Transverse colon (tissue), 4 donors: ENCODE measurements at regions not wholly inside any gene's neighbourhood (a gene's known extent, or its start where the extent isn't known, plus 50 kb on each side); places are given as distances from the start of the nearest gene placed in this dataset.

Experiments
- DNase-seq: peaks from one replicate; pipeline ENCODE4 v3.0.0-alpha.2; 2019
- H3K27ac ChIP-seq, 4 donors: fragments of 200-600 bp; sonication (generic); 2 replicates each; pipeline ENCODE4 v1.5.1; 2016 to 2018; ENCODE audit warnings: inconsistent platforms in 4 of 4
- H3K27me3 ChIP-seq: fragments of 200-600 bp; sonication (generic); 2 replicates; pipeline ENCODE4 v1.5.1; 2017; ENCODE audit warnings: inconsistent platforms
- H3K36me3 ChIP-seq, 4 donors: fragments of 200-600 bp; sonication (generic); 2 replicates each; pipeline ENCODE4 v1.5.1; 2017 to 2019; ENCODE audit warnings: inconsistent platforms in 4 of 4
- H3K4me1 ChIP-seq, 4 donors: fragments of 200-600 bp; sonication (generic); 2 replicates each; pipeline ENCODE4 v1.5.1; 2017 to 2020; ENCODE audit warnings: inconsistent platforms in 4 of 4
- H3K4me3 ChIP-seq, 4 donors: fragments of 200-600 bp; sonication (generic); 1 replicate in 1 of 4; 2 replicates in 3 of 4; pipeline versions ENCODE4 v1.5.1 to v1.6.1; 2017 to 2019; ENCODE audit warnings: inconsistent platforms in 4 of 4
- H3K9me3 ChIP-seq, 2 donors: fragments of 200-600 bp; sonication (generic); 2 replicates each; pipeline ENCODE4 v1.5.1; 2017 to 2019; ENCODE audit warnings: inconsistent platforms in 2 of 2
- EP300 ChIP-seq: sonication (generic); formaldehyde crosslinking; IDR thresholded peaks from one replicate; pipeline ENCODE4 v1.6.1; 2017; ENCODE audit warnings: antibody characterized with exemption, low read depth
- POLR2A ChIP-seq: fragments of 450-650 bp; IDR thresholded peaks from one replicate; pipeline ENCODE4 v1.6.1; 2016; ENCODE audit warnings: antibody characterized with exemption, mild to moderate bottlenecking, moderate library complexity
- POLR2AphosphoS5 ChIP-seq, 3 donors: sonication (generic); formaldehyde crosslinking; IDR thresholded peaks; one replicate each; pipeline ENCODE4 v1.6.1; 2016; ENCODE audit warnings: antibody characterized with exemption in 3 of 3
- WGBS, 2 donors: methylation state at CpG; one replicate each; pipeline ENCODE4 v1.1.5; 2018; ENCODE audit warnings: low coverage in 1 of 2; 5-methylcytosine and 5-hydroxymethylcytosine counted together
- in situ Hi-C, 4 donors: fragments of 200-750 bp; cut with MboI; loops; one replicate each; pipeline versions ENCODE4 v1.15.0 to v1.15.1; 2017; ENCODE audit warnings: low sequenced_read_pairs in 3 of 4, low pct_ligation_motif_present in 1 of 4, low pct_unique_long_range_greater_than_20kb in 1 of 4
- intact Hi-C: fragments of 100-400 bp; cut with DNase I; formaldehyde crosslinking; loops from one replicate; pipeline ENCODE4 v1.15.1; 2023; ENCODE audit warnings: low total_unique reads
- TF ChIP-seq, protein P1 (sequence below), 5 experiments: fragments of 200-600 bp in 3 of 5; fragments of 450-650 bp in 2 of 5; sonication (generic) in 3 of 5; IDR thresholded peaks; 1 replicate in 2 of 5; 2 replicates in 3 of 5; pipeline ENCODE4 v1.5.1; 2016 to 2017; ENCODE audit warnings: antibody characterized with exemption in 5 of 5, inconsistent platforms in 3 of 5, mild to moderate bottlenecking in 2 of 5, moderate library complexity in 1 of 5

DNA sequence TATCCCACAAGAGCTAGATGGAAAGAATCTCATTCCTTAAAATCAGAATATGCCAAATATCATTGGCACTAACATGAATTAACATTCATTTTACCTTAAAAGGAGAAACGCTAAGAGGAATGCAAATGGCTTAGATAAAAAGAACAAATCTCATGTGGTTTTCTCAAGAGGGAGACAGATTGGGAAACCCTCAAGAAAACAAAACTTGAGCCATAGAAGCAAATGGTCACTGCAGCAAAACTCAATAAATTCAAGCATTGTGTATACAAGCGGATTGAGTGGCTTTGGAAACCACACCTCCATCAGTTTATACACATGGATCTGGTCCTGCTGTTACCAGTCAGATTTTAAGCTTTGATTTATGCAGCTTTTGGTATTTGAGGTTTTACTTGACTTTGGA, 1331.8 kb upstream of the ZEB2 start:
- Histone ChIP-seq H3K27me3 (no peaks in the 10 kb centered on the region), H3K4me3 (no peak overlapping the region), H3K36me3 (no peaks in the 10 kb centered on the region), H3K9me3 (no peaks in the 10 kb centered on the region), H3K4me1 (no peaks in the 10 kb centered on the region), H3K27ac (peak overlapping the region in 2 of 4 donors; percentile 22 to 28)
- in situ Hi-C loops (no loop called here), intact Hi-C loops (no loop called here)
- 67 to 76% methylated on average over 2 of the region's 2 CpGs for WGBS, 2 donors
- no peak for TF ChIP-seq EP300
- peak in 1 of 3 donors; percentile 61 for TF ChIP-seq POLR2AphosphoS5 (IDR thresholded peaks at IDR 0.05)
- no peak for DNase-seq

DNA sequence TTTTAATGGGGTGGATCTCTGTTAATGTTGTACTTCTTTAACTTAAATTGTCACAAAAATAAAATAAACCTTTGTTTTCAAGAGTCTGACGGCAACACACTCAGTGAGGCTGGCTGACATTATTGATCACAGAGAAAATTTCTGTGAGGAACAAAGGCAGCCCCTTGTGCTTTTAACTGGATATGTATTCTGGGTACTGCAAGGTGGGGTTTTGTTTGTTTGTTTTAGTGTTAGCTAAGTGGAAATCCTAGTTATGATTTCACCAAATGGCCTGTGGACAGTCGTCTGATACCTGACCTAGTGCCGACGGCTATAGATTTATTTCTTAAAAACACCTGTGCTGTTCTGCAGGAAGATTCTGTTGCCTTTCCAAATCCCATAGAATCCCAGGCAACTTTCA, 1329.5 kb upstream of the ZEB2 start:
- in situ Hi-C loops, result no loop called here
- WGBS, 2 donors, result 67 to 78% methylated on average over 1 to 4 of the region's 4 CpGs

DNA sequence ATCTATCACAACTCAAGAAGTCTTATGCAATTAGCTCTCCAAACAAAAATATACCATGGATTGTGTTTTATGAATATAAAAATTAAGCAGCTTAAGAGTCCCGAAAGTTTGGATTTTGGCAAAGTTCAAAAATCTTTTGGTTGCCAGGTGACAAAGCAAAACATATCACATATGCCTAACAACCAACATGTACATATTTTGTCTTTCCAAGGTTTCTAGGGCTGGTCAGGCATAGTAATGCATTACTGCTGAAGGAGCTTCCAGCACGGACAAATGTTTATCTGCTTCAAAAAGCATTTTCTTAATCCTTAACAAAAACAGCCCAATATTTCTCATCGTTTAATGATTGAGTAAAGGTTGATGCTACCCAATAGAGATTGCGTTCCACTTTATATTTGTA, 1327.1 kb upstream of the ZEB2 start:
- no peaks in the 10 kb centered on the region for H3K4me1 ChIP-seq
- in situ Hi-C loops (no loop called here), intact Hi-C loops (no loop called here)
- peak overlapping the region in 2 of 4 donors; percentile 1 to 31 for H3K27ac ChIP-seq
- TF ChIP-seq EP300, result no peak
- TF ChIP-seq POLR2A, result no peak
- TF ChIP-seq, protein P1, sequence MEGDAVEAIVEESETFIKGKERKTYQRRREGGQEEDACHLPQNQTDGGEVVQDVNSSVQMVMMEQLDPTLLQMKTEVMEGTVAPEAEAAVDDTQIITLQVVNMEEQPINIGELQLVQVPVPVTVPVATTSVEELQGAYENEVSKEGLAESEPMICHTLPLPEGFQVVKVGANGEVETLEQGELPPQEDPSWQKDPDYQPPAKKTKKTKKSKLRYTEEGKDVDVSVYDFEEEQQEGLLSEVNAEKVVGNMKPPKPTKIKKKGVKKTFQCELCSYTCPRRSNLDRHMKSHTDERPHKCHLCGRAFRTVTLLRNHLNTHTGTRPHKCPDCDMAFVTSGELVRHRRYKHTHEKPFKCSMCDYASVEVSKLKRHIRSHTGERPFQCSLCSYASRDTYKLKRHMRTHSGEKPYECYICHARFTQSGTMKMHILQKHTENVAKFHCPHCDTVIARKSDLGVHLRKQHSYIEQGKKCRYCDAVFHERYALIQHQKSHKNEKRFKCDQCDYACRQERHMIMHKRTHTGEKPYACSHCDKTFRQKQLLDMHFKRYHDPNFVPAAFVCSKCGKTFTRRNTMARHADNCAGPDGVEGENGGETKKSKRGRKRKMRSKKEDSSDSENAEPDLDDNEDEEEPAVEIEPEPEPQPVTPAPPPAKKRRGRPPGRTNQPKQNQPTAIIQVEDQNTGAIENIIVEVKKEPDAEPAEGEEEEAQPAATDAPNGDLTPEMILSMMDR (IDR thresholded peaks at IDR 0.05), result no peak
- no peak for TF ChIP-seq POLR2AphosphoS5 (IDR thresholded peaks at IDR 0.05)
- H3K9me3 ChIP-seq, result no peaks in the 10 kb centered on the region
- no peaks in the 10 kb centered on the region for H3K36me3 ChIP-seq
- no peak for DNase-seq
- no peaks in the 10 kb centered on the region for H3K27me3 ChIP-seq
- 65 to 69% methylated on average over 4 of the region's 4 CpGs for WGBS, 2 donors
- H3K4me3 ChIP-seq, result no peak overlapping the region

More for the DNA sequence above, 1329.5 kb upstream of the ZEB2 start:
- H3K27ac ChIP-seq, result peak overlapping the region in 1 of 4 donors; percentile 27
- no peaks in the 10 kb centered on the region for H3K4me1 ChIP-seq
- no peak overlapping the region for H3K4me3 ChIP-seq
- no peaks in the 10 kb centered on the region for H3K9me3 ChIP-seq
- no peaks in the 10 kb centered on the region for H3K27me3 ChIP-seq
- DNase-seq, result no peak
- no peaks in the 10 kb centered on the region for H3K36me3 ChIP-seq
- intact Hi-C loops, result no loop called here
- TF ChIP-seq POLR2AphosphoS5 (IDR thresholded peaks at IDR 0.05) (no peak), EP300 (no peak), POLR2A (no peak)
- TF ChIP-seq, protein P1 (IDR thresholded peaks at IDR 0.05), result no peak

DNA sequence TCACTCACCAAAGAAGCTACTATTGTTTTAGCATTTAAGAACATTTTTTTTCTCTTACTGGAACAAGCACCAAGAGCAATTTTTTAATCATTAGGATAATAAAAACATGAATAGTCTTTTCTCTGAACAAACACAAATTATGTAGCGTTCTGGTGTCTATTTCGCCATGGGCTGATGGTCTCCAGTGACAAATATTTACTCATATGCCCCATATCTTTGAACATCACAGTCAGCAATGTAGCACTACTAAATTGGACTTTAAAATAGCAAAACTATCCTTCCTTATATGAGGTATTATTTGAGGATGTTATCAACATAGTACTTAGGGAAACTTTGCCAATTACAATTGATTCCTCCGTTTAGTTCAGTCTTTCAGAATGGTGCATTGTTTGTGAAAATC, 1326.0 kb upstream of the ZEB2 start:
- H3K27me3 ChIP-seq, result no peaks in the 10 kb centered on the region
- H3K4me1 ChIP-seq, result no peaks in the 10 kb centered on the region
- no peaks in the 10 kb centered on the region for H3K36me3 ChIP-seq
- 71 to 79% methylated on average over 3 of the region's 3 CpGs for WGBS, 2 donors
- in situ Hi-C loops, result no loop called here
- H3K27ac ChIP-seq, result peak overlapping the region in 1 of 4 donors; percentile 1
- intact Hi-C loops, result no loop called here
- TF ChIP-seq POLR2AphosphoS5 (IDR thresholded peaks at IDR 0.05) (no peak), POLR2A (no peak), EP300 (no peak)
- TF ChIP-seq, protein P1 (IDR thresholded peaks at IDR 0.05), result no peak
- DNase-seq, result no peak
- no peaks in the 10 kb centered on the region for H3K9me3 ChIP-seq
- no peak overlapping the region for H3K4me3 ChIP-seq

DNA sequence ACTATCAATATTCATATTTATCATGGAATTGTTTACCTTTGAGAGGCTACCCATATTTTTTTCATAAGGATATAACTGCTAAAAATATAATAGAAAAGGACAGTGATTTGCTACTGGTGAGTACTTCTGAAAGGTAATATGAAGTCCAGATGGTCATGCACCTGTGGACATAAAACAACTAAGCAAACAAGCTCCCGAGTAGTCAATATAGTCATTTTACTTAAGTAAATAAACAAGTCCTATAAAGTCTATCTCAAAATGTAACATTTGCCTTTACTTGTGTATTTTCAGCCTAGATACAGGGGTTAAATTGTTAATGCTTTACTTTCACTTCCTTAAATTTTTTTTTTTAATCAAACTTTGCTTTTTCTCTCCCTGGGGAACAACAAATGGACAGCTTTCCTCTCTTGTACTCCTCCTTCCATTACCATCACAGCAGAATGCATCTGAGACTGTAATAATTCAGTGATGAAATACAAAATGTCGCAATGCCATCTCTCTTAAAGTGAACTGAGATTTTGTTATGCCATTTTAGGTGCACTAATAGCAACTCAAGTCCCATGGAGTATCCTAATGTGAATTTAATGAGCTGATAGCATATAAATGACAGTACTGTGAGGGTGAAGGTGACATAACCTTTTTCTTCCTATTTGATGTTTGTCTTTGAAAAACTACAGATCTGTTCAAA, 1325.4 kb upstream of the ZEB2 start:
- 50 to 68% methylated on average over 2 of the region's 2 CpGs for WGBS, 2 donors
- no peak overlapping the region for H3K27ac ChIP-seq
- in situ Hi-C loops, result no loop called here

More for the DNA sequence above, 1325.4 kb upstream of the ZEB2 start:
- no peaks in the 10 kb centered on the region for H3K4me1 ChIP-seq
- no peak overlapping the region for H3K4me3 ChIP-seq
- H3K36me3 ChIP-seq, result no peaks in the 10 kb centered on the region
- DNase-seq, result no peak
- TF ChIP-seq EP300 (no peak), POLR2AphosphoS5 (IDR thresholded peaks at IDR 0.05) (no peak), POLR2A (no peak)
- TF ChIP-seq, protein P1 (IDR thresholded peaks at IDR 0.05), result no peak
- intact Hi-C loops, result no loop called here
- no peaks in the 10 kb centered on the region for H3K27me3 ChIP-seq
- H3K9me3 ChIP-seq, result no peaks in the 10 kb centered on the region
